ENCODE measurements at regions not wholly inside any gene's neighbourhood (a gene's known extent, or its start where the extent isn't known, plus 50 kb on each side); places are given as distances from the start of the nearest gene placed in this dataset.

- Histone ChIP-seq H3K27ac (ENCODE audit: insufficient read depth, low read length) (no peak overlapping the region), H4K20me1 (ENCODE audit: insufficient read depth, low read length) (no peaks in the 10 kb centered on the region), H3K4me1 (ENCODE audit: control insufficient read depth, insufficient read depth, low read length) (no peaks in the 10 kb centered on the region), H3K36me3 (ENCODE audit: control insufficient read depth, insufficient read depth, low read length) (no peaks in the 10 kb centered on the region), H3K4me2 (ENCODE audit: low read depth, low read length) (no peak overlapping the region), H3K9ac (ENCODE audit: low read depth, low read length) (no peak overlapping the region), H3K79me1 (ENCODE audit: low read depth in 1 of 2, low read length in 2 of 2) (no peaks in the 10 kb centered on the region), H4K5ac (ENCODE audit: low read depth, low read length) (no peak overlapping the region), H4K8ac (ENCODE audit: low read depth in 2 of 2, low read length in 2 of 2) (no peak overlapping the region), H3K4ac (ENCODE audit: low read depth, low read length) (no peak overlapping the region), H3K56ac (ENCODE audit: extremely low read depth, insufficient read depth, low read length) (no peak overlapping the region), H2AK9ac (replicated peaks; ENCODE audit: low read depth, low read length, poor library complexity) (no peak overlapping the region), H3K4me3 (ENCODE audit: insufficient read depth, low read depth, low read length) (no peak overlapping the region), H2AK5ac (ENCODE audit: low read depth, low read length) (no peak overlapping the region), H2BK5ac (ENCODE audit: low read depth, low read length, poor library complexity, severe bottlenecking) (no peak overlapping the region), H3K18ac (ENCODE audit: low read depth, low read length) (no peak overlapping the region), H2AFZ (replicated peaks; ENCODE audit: low read length, poor library complexity) (no peak overlapping the region), H3K27me3 (ENCODE audit: control insufficient read depth, insufficient read depth, low read length) (peaks cover 5% of the 10 kb centered on the region), H3K14ac (replicated peaks; ENCODE audit: low read depth, low read length) (no peak overlapping the region), H3K23ac (ENCODE audit: low read depth, low read length) (no peak overlapping the region), H3K9me3 (ENCODE audit: control insufficient read depth, insufficient read depth, low read length) (no peaks in the 10 kb centered on the region), H2BK120ac (ENCODE audit: low read depth, low read length) (no peak overlapping the region), H2BK15ac (ENCODE audit: low read depth, low read length) (no peak overlapping the region), H4K91ac (ENCODE audit: insufficient read depth, low read depth, low read length) (no peak overlapping the region), H3K9me1 (ENCODE audit: insufficient read depth, low read length) (no peaks in the 10 kb centered on the region), H2BK20ac (ENCODE audit: low read depth, low read length) (no peak overlapping the region)
- intact Hi-C loops (cut with micrococcal nuclease) = no loop called here
- CTCF ChIA-PET = no interaction called here
- 29% methylated on average over 1 of the region's 1 CpG; no CpG with 5 or more reads in 1 of the 2 experiments for WGBS, 2 experiments (ENCODE audit: extremely low coverage in 2 of 2, insufficient read length in 1 of 2)
- dilution Hi-C loops (cut with HindIII; ENCODE audit: low sequenced_read_pairs, unreplicated experiment) = no loop called here
- ATAC-seq (ENCODE audit: low read depth) (no peak), DNase-seq (peak; percentile 4)
- POLR2A ChIA-PET (ENCODE audit: unreplicated experiment) = no interaction called here
- TF ChIP-seq MXI1 (IDR thresholded peaks at IDR 0.05; ENCODE audit: borderline replicate concordance, low read depth, low read length) (no peak), BHLHE40 (IDR thresholded peaks at IDR 0.05; ENCODE audit: low read depth, low read length) (no peak), ELK1 (IDR thresholded peaks at IDR 0.05; ENCODE audit: borderline replicate concordance, low read depth, low read length) (no peak), SMC3 (IDR thresholded peaks at IDR 0.05; ENCODE audit: low read depth, low read length) (no peak), NFE2L2 (IDR thresholded peaks at IDR 0.05; ENCODE audit: low read depth, low read length) (no peak), FOS (IDR thresholded peaks at IDR 0.05; ENCODE audit: low read depth, low read length) (no peak), CTCF (conservative IDR thresholded peaks at IDR 0.05; ENCODE audit: low read depth, low read length) (no peak), RCOR1 (IDR thresholded peaks at IDR 0.05; ENCODE audit: insufficient replicate concordance, low read length) (no peak), RFX5 (IDR thresholded peaks at IDR 0.05; ENCODE audit: low read depth, low read length) (no peak), RAD21 (IDR thresholded peaks at IDR 0.05; ENCODE audit: low read length) (no peak), POLR2A (IDR thresholded peaks at IDR 0.05; ENCODE audit: low read depth, low read length) (no peak), CHD1 (IDR thresholded peaks at IDR 0.05; ENCODE audit: low read depth, low read length) (no peak), MAFK (IDR thresholded peaks at IDR 0.05; ENCODE audit: low read depth, low read length) (no peak), USF2 (IDR thresholded peaks at IDR 0.05; ENCODE audit: low read depth, low read length) (no peak), MAZ (IDR thresholded peaks at IDR 0.05; ENCODE audit: borderline replicate concordance, low read depth, low read length) (no peak), CEBPB (IDR thresholded peaks at IDR 0.05; ENCODE audit: low read depth, low read length) (no peak)
- BruUV-seq (replicated peaks) = no TSS peak
- in situ Hi-C loops (cut with MboI; ENCODE audit: low sequenced_read_pairs) = no loop called here
Measured at GRCh38 chr16:65876624-65877023, 489.9 kb upstream of the CDH5 start.
